Right ventricle myocardium superior (tissue), 1 donor: ENCODE measurements at regions not wholly inside any gene's neighbourhood (a gene's known extent, or its start where the extent isn't known, plus 50 kb on each side); places are given as distances from the start of the nearest gene placed in this dataset.

Experiments used
- ATAC-seq: fragments of 200-7000 bp; cut with Tn5 transposase; one replicate; pipeline ENCODE4 v1.9.1; 2020; ENCODE audit warnings: mild to moderate bottlenecking; ENCODE audit not compliant: poor library complexity
- DNase-seq: peaks from one replicate; pipeline ENCODE4 v3.0.0-alpha.2; 2020
- intact Hi-C: fragments of 100-400 bp; cut with DNase I; formaldehyde crosslinking; loops from one replicate; pipeline ENCODE4 v1.11.2; 2022
- donor health status: DM: no; HTN: yes; CAD: no; lungs with severe emphysema.

DNA sequence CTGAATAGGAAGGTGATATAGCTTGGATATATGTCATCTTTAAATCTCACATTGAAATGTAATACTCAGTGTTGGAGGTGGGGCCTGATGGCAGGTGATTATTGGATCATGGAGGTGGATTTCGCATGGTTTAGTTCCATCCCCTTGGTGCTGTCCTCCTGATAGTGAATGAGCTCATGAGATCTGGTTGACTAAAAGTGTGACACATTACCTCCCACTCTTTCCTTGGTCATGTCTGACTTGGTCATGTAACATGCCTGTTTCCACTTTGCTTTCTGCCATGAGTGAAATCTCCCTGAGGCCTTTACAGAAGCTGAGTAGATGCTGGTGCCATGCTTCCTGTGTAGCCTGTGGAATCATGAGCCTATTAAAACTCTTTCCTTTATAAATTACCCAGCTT lies 664.5 kb upstream of the NR5A2 start:
- DNase-seq (no peak), ATAC-seq (no peak)
- intact Hi-C loops = no loop called here

DNA sequence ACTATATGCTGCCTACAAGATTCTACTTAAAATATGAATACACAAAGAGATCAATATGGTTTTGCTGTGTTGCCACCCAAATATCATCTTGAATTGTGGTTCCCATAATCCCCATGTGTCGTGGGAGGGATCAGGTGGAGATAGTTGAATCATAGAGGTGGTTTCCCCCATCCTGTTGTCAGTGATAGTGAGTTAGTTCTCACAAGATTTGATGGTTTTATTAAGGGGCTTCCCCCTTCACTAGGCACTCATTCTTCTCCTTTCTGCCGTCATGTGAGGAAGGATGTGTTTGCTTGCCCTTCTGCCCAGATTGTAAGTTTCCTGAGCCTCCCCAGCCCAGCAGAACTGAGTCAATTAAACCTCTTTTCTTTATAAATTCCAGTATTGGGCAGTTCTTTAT lies 654.4 kb upstream of the NR5A2 start:
- no peak for DNase-seq
- intact Hi-C loops = no loop called here

GRCh38 chr1:199377211-199377610 lies 650.3 kb upstream of the NR5A2 start:
- ATAC-seq (no peak), DNase-seq (no peak)
- intact Hi-C loops = no loop called here

More for the DNA sequence above, 654.4 kb upstream of the NR5A2 start:
- ATAC-seq = no peak

DNA sequence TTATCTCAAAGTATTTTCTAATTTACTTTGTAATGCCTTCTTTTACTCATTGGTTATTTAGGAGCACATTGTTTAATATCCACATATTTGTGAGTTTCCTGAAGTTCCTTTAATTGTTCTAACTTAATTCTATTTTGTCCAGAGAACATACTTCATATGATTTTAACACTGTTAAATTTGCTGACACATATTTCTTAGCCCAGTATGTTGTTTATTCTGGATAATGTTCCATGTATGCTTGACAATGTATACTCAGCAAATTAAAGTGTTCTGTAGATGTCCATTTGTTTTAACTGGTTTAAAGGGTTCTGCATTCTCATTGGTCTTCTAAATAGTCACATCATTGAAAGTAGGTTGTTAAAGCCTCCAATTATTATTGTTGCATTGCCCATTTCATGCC lies 643.7 kb upstream of the NR5A2 start:
- DNase-seq (no peak), ATAC-seq (no peak)
- intact Hi-C loops = no loop called here

GRCh38 chr1:199394856-199395255 lies 632.7 kb upstream of the NR5A2 start:
- ATAC-seq (no peak), DNase-seq (no peak)
- intact Hi-C loops = no loop called here

- DNase-seq (no peak), ATAC-seq (no peak)
- intact Hi-C loops = no loop called here
These were observed 631.1 kb upstream of the NR5A2 start for GRCh38 chr1:199396456-199396855.

DNA sequence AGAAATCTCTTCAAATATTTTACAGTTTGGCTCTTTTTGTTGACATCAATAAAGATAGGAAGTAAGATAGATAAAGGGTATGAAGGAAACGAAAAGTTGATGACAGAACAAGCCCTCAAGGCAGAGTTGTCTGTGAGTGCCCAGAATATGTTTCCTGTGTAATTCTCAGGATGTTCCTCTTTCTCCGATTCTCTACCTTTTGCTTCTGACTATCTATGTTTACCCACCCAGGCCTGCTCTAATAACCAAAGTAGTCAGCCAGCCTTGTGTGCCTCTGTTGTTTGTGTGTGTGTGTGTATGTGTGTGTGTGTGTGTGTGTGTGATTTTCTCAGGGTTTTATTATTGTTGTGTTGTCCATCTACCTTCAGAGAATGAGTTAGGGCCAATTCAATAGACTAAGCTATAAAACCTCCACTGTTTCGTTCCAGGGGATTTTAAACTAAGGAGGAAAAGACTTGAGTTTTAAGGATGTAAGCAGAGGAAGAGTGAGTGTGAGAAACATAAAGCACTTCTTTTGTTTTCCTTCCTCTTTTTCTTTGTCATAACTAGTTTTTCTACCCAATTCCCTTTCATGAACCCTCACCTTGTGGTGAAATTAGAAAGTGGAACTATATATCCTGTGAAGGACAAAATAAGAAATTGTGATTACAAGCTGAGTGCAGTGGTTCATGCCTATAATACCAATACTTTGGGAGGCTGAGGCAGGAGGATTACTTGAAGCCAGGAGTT lies 627.4 kb upstream of the NR5A2 start:
- ATAC-seq = no peak
- DNase-seq = no peak
- intact Hi-C loops = no loop called here

GRCh38 chr1:199403531-199404116 lies 623.9 kb upstream of the NR5A2 start:
- DNase-seq = no peak
- ATAC-seq = no peak
- intact Hi-C loops = no loop called here

- ATAC-seq (no peak), DNase-seq (no peak)
- intact Hi-C loops = no loop called here
These were observed 623.3 kb upstream of the NR5A2 start for GRCh38 chr1:199404191-199404590.

GRCh38 chr1:199404976-199405375 lies 622.5 kb upstream of the NR5A2 start:
- DNase-seq (no peak), ATAC-seq (no peak)
- intact Hi-C loops = no loop called here

GRCh38 chr1:199405634-199406196 lies 621.8 kb upstream of the NR5A2 start:
- intact Hi-C loops = no loop called here
- ATAC-seq = no peak

DNA sequence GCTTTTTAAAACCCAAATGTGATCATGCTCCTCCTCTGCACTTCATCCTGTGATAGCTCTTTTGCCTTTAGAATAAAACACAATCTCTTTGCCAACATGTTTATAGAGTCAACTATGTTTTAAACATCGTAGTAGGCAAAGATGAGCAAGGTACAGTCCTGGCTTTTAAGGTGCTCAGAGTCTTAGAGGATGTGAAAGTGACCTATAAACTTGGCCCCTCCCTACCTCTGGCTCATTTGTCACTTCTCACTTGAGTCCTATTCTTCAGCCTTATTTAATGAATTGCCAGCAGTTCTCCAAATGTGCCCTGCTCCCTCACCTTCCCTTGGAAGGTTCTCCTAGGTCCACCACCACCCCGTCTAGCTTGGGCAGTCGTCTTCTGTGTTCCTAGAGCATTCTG lies 617.0 kb upstream of the NR5A2 start:
- DNase-seq = no peak
- intact Hi-C loops = no loop called here
- ATAC-seq = no peak

More at GRCh38 chr1:199405634-199406196, 621.8 kb upstream of the NR5A2 start:
- DNase-seq = no peak

DNA sequence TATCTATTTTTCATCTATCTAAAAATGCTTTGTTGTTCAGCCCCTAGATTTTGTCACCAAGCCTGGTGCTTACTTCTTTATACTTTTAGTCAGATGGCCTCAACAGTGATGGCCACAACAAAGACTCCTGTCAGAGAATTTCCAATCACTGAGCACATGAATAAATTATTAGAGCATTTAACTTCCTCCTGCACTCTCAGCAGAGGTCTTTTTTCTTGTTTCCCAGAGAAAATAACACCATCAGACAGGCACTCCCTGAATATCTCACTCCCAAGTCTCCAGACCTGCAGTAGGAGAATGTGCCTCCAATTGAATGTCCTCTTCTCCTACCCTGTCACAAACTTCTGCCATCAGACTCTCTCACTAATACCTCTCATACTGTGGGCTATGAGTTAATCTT lies 616.0 kb upstream of the NR5A2 start:
- intact Hi-C loops = no loop called here
- DNase-seq = no peak
- no peak for ATAC-seq

DNA sequence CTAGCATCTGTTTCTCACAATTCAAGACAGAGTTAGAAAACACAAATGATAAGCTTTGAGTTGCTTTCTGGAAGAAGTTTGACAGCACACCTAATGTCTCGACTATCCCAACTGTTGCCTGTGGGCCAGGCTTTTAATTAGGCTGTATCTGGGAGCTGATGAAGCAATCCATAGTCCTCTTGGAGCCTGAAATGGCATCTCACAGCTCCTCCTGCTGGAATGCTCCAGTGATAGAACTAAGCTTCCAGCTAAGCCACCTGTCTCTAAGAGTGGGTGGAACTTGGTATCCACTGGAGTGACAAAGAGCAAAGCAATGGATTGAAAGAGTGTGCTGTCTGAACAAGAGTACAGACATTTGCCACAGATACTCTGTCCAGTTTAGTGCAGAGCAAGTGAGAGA lies 605.3 kb upstream of the NR5A2 start:
- DNase-seq = no peak
- ATAC-seq = no peak
- intact Hi-C loops = no loop called here

DNA sequence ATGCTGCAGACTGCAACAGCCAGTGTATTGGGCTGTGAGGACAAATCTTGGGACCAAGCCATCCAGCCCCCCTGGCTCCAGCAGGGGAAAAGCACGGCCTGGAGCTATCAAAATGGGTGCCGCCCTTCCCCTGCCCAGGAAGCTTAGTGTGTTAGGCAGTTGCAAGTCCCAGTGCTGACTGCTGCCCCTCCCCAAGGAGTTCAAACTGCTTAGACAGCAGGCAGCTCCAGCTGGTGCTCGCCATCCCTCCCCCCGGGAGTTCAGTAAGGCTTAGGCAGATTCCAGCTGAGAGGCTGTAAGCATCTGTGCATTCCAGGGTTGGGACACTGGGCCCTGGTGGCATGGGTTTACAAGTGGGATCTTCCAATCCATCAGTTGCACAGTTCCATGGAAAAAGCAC lies 579.6 kb upstream of the NR5A2 start:
- intact Hi-C loops = no loop called here
- DNase-seq = no peak
- no peak for ATAC-seq

- ATAC-seq (no peak), DNase-seq (no peak)
- intact Hi-C loops = no loop called here
These were observed 578.9 kb upstream of the NR5A2 start for GRCh38 chr1:199448646-199449045.

DNA sequence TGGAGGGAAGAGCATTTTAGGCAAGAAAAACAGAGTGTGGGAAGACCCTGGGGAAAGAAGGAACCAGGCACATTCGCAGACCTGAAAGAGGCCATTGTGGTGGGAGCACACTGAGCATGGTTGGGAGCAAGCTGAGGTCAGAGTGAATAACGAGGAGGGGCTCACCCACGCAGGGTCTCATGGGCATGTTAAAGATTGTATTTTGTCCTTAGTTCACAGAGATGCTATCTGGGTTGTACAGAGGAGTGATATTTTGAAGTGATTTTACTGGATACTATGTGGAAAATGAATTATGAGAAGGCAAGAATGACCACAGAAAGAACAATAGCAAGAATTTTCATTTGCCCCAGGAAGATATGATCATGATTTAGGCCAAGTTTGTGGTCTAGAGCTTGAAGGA lies 578.3 kb upstream of the NR5A2 start:
- intact Hi-C loops = no loop called here
- DNase-seq (no peak), ATAC-seq (no peak)

- intact Hi-C loops = no loop called here
- DNase-seq (no peak), ATAC-seq (no peak)
These were observed 577.8 kb upstream of the NR5A2 start for GRCh38 chr1:199449681-199450080.

DNA sequence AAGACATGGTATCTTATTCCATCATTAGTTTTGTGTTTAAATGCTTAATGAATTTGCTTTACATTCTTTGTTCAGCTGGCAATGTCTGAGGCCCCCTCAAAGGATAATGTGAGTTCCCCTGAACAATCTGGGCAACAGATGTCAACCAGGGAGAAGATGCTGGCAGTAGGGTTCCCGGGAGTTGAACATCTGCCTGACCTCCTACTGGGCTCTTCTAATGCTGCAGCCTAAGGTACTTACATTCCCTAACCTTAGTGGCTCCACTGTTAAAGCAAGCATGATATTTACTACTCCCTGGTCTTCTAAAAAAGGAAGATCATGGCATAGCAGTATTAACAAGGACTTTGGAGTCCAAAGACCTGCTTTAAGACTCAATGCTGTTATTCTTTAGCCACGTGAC lies 574.9 kb upstream of the NR5A2 start:
- no peak for ATAC-seq
- intact Hi-C loops = no loop called here

DNA sequence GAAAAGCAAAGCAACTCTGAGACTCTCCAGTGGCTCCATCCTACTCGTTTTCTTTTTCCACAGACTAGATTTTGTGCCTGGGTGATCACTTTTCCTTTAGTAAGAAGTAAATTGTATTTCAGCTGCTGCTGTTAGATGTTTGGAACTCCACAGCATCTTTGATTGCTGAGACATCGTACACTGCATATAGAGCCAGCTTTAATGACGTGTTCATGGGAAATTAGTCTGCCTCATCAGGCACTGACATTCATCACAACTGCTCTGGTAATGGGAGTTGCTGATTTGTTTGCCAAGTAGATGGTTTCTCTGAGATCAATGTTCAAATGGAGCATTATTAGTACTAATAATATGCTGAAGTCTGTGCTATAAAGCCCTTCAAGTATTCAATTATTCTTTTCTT lies 573.8 kb upstream of the NR5A2 start:
- intact Hi-C loops = no loop called here
- ATAC-seq = no peak
- DNase-seq = no peak

More for the DNA sequence above, 574.9 kb upstream of the NR5A2 start:
- no peak for DNase-seq
